Choroid plexus epithelial cell (primary cell): ENCODE measurements at regions not wholly inside any gene's neighbourhood (a gene's known extent, or its start where the extent isn't known, plus 50 kb on each side); places are given as distances from the start of the nearest gene placed in this dataset.

Experiments used
- DNase-seq: peaks from one replicate; pipeline ENCODE4 v3.0.0-alpha.2; 2010; ENCODE audit warnings: low read depth
- H3K4me3 ChIP-seq: 2 replicates; pipeline ENCODE4 v1.5.1; 2011; ENCODE audit warnings: low read depth, mild to moderate bottlenecking, control low read depth, low read length, moderate library complexity
- CTCF ChIP-seq: conservative IDR thresholded peaks from 2 replicates; pipeline ENCODE4 v1.5.1; 2011; ENCODE audit warnings: low read depth, mild to moderate bottlenecking, control low read depth, inconsistent platforms, low read length, moderate library complexity

GRCh38 chr5:75952291-75952690 is 130.9 kb upstream of the SV2C start:
- no peak for TF ChIP-seq CTCF
- no peak overlapping the region for H3K4me3 ChIP-seq
- DNase-seq = no peak

GRCh38 chr5:75951716-75952115 is 131.5 kb upstream of the SV2C start:
- no peak for DNase-seq
- H3K4me3 ChIP-seq = no peak overlapping the region
- TF ChIP-seq CTCF = no peak

GRCh38 chr5:75951158-75951557 is 132.0 kb upstream of the SV2C start:
- H3K4me3 ChIP-seq = no peak overlapping the region
- TF ChIP-seq CTCF = no peak
- DNase-seq = no peak

GRCh38 chr5:75948438-75948837 is 134.7 kb upstream of the SV2C start:
- no peak for TF ChIP-seq CTCF
- H3K4me3 ChIP-seq = no peak overlapping the region
- no peak for DNase-seq

- TF ChIP-seq CTCF = no peak
Measured at GRCh38 chr5:75940418-75940817, 142.8 kb upstream of the SV2C start.

GRCh38 chr5:75935572-75935971 is 147.6 kb upstream of the SV2C start:
- no peak for TF ChIP-seq CTCF
- H3K4me3 ChIP-seq = no peak overlapping the region
- no peak for DNase-seq

More at GRCh38 chr5:75940418-75940817, 142.8 kb upstream of the SV2C start:
- H3K4me3 ChIP-seq = no peak overlapping the region
- no peak for DNase-seq

GRCh38 chr5:75933489-75933888 is 149.7 kb upstream of the SV2C start:
- DNase-seq = no peak
- TF ChIP-seq CTCF = no peak
- H3K4me3 ChIP-seq = no peak overlapping the region
